GM21825 (cell line): ENCODE measurements at regions not wholly inside any gene's neighbourhood (a gene's known extent, or its start where the extent isn't known, plus 50 kb on each side); places are given as distances from the start of the nearest gene placed in this dataset.
"Not testable (repeated sequence)": the region's sequence is repeated elsewhere in the genome, so short reads cannot be mapped to it uniquely, and the experiment has no call there.

Source experiments
- ATAC-seq: cut with Tn5 transposase; IDR thresholded peaks from one replicate; pipeline ENCODE4 v1.9.1; 2021; ENCODE audit warnings: mild to moderate bottlenecking, moderate library complexity; ENCODE audit not compliant: unreplicated experiment

DNA sequence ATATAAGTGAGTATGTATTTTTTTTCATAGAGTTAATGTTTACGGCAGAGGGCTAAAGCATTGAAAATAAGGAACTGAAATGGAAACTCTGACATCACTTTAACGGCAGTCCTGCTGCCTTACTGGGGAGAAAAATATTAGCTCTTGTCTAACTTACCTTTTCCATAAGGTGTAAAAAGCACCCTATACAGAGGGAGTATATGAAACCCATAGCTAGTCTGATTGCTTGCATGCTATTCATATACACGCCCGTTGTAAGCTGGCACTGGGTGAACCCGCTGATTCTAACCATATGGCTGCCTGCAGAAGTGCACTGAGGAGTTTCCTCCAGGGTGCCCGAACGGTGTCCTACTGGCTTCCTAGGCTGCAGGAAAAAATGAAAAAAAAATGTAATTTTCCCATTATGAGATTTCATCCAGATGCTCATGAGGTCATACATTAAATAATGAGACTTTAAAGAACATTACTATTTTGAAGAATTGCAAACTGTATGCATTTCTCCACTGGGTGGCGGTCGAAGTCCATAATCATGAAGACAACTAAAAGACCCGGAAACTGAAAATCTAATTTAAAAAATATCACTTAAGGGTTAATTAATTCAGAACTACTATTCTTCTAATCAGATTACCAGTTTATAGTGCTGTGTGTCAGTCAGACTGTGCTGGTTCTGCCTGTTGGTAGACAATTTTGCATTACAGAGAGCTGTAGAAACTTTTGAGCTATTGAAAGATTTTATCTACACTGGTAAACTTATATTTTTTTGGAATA is 144.7 kb downstream of the ALX1 start:
- ATAC-seq, result peak; percentile 93

DNA sequence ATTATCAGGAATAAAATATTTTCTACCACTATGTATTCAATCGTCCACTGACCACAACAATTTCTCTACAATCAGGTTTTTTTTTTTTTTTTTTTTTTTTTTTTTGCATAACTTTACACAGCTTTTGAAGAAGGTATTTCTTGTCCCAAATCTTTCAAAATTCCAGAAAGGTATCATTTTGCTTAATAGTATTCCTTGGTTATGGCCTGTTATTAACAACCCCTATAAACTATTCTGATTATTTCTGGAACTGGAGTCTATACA is 145.3 kb downstream of the ALX1 start:
- no peak for ATAC-seq

DNA sequence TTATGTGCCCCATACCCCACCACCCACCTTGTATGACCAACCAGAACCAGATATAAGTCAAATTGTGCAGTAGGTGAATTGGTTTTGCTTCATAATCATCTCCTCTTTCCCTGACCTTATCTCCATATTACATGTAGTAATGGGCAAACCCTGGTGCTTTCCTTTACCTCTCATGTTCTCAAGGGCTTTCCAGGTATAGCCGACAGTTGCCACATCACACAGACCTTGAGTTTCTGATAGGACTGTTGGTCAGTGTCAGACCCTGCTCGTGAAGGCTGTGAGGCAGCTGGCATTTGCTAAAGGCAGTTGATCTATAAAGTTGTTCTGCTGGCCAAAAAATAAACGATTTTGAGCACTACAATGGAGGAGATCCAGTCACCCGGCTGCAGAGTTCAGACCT is 145.9 kb downstream of the ALX1 start:
- no peak for ATAC-seq

DNA sequence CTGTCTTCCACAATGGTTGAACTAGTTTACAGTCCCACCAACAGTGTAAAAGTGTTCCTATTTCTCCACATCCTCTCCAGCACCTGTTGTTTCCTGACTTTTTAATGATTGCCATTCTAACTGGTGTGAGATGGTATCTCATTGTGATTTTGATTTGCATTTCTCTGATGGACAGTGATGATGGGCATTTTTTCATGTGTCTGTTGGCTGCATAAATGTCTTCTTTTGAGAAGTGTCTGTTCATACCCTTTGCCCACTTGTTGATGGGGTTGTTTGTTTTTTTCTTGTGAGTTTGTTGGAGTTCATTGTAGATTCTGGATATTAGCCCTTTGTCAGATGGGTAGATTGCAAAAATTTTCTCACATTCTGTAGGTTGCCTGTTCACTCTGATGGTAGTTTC is 153.1 kb downstream of the ALX1 start:
- not testable (repeated sequence) for ATAC-seq

DNA sequence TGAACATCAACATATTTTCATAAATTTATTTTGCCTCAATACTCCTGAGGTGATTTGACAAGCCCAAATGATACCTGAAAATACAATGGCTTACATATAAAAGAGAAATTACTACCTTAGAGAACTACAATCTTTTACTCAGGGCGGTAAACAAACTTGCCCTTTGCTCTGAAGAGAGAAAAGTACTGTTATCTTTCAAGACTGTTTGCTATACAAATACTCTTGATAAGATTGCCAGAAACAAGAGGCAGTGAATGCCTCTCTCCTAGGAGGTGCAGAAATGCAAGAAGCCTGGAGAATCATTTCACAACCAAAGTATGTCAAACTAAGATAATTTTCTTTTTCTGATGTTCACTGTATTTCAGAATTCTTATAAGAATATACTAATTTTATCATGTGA is 160.3 kb downstream of the ALX1 start:
- no peak for ATAC-seq

DNA sequence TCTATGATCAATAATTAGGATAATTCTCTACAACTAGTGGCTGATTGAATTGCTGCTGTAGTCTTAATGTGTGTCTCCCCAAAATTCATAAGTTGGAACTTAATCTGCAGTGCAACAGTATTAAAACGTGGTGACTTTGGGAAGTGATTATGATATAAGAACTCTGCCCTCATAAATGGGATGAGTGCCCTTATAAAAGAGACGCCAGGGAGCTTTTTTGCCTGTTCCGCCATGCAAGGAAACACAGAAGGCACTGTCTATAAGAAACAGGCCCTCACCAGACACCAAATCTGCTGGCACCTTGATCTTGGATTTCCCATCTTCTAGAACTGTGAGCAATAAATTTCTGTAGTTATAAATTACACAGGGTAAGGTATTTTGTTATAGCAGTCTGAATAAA is 161.0 kb downstream of the ALX1 start:
- no peak for ATAC-seq

DNA sequence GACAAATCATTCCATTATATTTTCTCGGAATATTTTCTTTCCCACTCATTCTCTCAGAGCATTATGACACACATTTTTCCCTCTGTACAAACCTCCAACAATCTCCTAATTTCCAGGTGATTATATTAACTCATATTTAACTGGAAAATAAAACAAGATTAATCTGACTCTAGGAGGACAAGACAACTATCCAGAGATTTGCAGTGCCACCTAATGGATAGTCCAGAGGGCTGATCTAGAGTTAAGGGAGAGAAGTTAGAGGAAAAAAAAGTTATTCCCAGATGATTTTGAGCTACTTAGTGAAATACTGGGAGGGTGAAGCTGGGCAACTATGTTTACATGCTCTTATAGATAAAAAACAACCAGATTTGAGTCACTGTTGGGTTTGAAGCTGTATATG is 161.7 kb downstream of the ALX1 start:
- ATAC-seq, result no peak

DNA sequence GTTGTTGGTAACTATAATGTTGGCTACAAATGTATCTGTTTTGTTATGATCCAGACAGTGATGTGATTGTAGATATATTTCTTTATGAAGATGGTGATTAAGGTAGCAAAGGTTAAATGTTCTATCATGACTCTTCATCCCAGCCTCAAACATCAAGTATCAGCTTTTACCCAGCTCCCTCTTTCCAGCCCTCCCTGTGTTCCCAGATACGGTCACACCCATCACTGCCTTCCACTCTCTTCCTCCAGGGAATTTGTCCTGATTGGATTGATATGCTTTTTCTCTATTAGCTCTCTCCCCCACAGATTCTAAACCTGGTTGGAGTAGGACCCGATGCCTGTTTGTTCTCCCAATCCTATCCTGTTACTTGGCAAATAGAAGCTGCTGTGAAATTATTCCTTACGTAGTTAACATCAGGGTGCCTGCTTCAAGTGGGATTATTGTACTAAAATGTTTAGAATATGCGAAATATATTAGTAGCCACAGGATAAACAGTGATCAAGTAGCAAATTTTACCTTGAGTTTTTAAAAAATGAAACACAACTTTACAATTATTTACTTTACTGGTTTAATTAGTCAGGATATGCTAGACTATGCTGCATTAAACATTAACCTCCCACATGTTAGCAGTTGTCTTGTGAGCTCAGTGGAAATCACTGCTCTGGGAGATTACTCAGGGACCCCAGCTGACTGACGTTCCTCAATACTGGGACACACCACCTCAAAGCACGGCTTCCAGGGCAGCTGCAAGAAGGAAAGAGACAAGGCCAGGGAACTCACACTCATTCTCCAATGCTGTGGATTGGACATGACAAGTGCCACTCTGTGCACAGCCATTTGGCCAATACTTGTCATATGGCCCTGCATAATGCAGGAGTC is 165.3 kb downstream of the ALX1 start:
- no peak for ATAC-seq

DNA sequence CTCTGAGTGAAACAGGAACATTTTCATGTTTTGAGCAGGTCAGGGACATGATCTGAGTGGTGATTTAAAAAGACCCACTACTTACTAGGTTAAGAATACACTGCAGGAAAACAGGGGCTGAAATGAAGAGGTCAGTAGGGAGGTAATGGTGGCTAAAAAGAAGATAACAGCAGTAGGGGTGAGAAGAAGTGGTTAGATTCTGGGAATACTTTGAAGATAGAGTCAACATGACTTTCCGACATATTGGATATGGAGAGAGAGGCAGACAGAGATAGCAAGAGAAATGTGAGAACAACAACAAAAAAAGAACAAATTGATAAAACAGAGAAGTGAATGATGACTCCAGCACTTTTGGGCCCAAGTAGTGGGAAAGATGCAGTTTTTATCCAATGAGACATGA is 168.0 kb downstream of the ALX1 start:
- no peak for ATAC-seq

DNA sequence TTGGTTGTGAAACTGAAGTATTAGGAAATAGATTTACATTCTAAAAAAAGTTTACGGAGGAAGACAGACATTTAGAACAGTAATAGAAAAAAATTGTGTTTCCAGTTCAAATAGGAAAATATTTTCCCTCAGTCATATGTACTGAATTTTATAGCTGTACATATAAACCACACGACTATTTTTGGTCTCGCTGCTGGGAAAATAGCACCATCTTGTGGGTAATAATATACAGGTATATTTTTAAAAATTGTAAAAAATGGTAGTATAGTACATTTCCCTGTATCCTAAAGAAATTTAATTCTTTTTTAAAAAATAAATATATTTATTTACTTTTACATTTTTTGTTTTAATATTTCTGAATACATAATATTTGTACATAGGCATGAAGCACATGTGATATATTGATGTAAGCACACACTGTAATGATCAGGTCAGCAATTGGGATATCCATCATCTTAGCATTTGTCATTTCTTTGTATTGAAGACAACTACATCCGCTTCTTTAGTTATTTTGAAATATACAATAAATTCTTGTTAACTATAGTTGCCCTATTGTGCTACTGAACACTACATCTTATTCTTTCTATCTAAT is 168.6 kb downstream of the ALX1 start:
- ATAC-seq, result no peak

DNA sequence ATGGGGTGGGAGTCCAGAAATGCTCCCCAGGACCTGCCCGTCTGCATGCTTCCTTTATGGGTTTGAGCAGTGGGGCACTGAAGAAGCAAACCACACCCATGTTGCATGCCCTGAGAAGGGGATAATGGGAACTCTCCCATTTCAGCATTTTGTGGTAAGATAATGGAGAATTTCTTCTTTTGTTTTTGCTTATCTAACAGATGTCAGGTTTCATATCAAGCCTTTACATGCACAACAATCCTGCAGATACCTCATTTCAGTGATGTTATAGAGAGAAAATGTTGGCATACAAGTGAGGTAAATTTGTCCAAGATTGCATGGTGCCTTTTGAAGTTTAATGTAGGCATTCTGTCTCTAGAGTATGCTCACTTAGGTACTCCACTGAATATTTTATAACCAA is 177.0 kb downstream of the ALX1 start:
- ATAC-seq, result no peak

DNA sequence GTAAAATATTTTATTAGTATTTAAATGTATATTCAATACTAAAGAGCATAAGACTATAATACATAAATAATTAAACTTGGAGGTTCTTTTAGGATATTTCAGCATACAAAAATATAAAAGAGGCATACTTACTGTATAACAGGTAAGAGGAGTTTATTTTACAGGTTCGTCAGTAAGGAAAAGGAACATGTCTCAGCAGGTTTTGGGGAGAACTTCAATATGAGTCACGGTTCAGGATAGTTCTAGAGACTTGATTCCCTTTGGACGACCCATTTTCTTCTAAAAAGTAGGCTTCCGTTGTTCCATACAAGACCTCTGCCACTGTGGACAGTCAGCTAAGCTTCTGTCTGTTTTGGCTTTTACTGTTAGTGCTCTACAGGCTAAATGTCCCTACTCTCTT is 181.1 kb downstream of the ALX1 start:
- no peak for ATAC-seq

DNA sequence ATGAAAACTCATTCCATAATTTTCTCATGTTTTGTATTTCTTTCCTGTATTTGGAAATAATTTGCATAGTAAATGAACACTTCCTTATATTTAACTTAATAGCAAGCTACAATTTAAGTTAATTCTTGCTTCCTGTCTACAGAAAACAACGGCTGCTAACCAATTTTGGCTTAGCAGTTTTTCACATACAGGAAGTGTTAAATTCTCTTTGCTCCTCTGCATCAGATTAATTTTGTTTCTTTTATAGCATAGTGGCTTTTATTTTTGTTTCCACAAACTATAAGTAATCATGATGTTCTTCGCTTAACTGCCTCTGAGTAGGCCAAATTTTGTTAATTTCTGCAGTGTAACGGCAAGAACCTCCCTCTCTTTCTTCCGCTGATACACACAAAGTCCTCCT is 182.9 kb downstream of the ALX1 start:
- ATAC-seq, result no peak

DNA sequence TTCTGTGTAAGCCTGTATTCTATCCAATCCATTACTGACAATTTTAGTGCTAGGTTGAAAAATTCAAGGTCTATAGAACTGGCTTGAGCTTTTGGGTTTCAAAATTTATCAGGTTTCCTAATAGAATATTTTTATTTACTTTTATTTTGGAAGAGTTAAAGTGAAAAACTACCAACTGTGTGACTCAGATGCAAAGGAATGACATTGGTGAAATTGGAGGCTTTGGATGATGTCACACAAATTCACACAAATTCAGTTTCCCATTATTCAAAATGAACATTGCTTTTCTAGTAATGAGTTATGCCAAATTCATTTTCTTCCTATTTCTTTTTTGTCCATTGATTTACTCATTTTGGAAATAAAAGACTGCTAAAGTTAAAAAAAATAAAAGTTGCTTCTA is 186.9 kb downstream of the ALX1 start:
- no peak for ATAC-seq

DNA sequence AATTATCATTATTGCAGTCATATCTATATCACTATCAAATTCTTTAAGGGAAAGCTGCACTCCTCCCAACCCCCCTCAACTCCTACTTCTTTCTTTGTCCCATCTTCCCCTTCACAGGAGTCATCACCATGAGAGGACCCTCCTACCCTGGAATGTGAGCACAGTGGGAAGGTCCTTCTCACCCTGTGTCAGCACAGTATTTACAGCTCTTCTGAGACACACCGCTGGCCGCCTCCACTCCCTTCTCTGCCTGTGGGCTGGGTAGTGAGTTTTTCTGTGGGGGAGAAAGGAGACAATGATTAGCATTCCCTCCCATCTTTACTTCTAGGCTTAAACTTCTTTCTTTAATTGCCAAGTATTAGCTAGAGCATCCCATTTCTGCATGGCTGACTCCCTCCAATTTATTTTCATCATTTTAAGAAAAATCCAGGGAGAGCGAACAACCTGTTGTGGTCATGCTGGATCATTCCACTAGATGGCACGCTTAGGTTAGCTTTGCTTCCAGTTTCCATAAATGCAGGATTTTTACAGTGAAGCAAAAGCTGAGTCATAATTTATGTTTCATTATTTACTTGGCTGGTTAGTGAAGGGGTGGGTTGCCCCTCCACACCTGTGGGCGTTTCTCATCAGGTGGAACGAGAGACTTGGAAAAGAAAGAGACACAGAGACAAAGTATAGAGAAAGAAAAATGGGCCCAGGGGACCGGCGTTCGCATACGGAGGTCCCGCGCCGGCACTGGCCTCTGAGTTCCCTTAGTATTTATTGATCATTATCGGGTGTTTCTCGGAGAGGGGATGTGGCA is 188.5 kb downstream of the ALX1 start:
- ATAC-seq, result peak; percentile 98

DNA sequence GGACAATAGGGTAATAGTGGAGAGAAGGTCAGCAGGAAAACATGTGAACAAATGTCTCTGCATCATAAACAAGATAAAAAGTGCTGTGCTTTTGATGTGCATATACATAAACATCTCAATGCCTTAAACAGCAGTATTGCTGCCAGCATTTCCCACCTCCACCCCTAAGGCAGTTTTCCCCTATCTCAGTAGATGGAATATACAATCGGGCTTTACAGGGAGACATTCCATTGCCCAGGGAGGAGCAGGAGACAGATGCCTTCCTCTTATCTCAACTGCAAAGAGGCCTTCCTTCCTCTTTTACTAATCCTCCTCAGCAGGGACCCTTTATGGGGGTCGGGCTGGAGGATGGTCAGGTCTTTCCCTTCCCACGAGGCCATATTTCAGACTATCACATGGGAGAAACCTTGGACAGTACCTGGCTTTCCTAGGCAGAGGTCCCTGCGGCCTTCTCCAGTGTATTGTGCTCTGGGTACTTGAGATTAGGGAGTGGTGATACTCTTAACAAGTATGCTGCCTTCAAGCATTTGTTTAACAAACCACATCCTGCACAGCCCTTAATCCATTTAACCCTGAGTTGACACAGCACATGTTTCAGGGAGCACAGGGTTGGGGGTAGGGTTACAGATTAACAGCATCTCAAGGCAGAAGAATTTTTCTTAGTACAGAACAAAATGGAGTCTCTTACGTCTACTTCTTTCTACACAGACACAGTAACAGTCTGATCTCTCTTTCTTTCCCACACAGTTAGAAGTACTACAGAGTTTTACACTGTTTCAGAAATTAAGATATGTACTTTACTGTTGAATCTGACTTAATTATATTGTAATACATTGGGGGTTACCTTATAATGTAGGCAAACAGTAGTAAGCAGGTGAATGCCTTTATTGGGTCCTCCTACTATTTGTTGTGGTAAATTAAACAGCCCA is 189.4 kb downstream of the ALX1 start:
- not testable (repeated sequence) for ATAC-seq

DNA sequence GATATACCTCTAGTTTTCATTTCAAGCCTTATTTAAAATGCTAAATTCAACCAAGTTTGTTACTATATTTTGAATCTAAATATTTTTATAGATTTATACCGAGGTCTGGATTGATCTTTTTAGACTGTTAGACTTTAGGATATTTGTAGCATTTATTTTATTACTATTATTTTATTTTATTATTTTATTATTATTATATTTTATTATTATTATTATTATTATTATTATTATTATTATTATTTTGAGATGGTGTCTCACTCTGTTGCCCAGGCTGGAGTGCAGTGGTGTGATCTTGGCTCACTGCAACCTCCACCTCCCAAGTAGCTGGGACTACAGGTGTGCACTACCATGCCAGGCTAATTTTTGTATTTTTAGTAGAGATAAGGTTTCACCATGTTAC is 195.3 kb downstream of the ALX1 start:
- not testable (repeated sequence) for ATAC-seq

DNA sequence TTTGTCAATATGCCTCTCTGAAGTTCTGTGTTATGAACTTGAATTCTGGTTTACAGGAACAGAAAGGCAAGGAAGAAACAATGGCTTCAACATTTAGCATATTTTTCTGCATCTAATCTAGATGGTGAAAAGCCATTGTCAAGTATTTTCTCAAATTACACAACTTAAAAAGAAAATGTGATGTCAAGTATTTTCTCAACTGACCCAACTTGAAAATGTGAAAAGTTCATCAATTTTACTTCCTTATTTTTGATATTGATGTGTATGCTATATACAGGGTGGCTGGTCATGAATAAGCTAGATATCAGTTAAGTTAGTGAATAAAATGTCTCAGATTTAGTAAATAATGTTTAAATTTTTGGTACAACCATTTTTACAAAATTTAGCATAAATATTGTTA is 196.7 kb downstream of the ALX1 start:
- ATAC-seq, result no peak

DNA sequence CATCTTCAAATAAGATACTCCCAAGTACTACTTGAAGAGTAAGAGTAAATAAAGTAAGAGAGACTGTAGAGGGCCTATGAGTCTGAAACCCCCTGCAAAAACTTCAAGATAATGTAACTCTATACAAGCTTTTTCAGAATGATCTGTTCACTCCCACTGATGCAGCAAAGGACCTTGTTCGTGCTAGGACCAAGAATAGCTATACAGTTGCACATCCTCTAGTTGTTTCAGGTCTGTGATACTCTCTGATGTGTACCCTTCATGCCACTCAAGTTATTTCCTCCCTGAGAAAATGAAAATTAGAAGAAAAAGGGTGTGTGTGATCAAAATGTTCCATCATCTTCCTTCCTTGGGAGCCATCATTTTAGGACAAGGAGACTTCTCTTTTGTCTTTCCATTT is 204.4 kb downstream of the ALX1 start:
- ATAC-seq, result peak; percentile 94

DNA sequence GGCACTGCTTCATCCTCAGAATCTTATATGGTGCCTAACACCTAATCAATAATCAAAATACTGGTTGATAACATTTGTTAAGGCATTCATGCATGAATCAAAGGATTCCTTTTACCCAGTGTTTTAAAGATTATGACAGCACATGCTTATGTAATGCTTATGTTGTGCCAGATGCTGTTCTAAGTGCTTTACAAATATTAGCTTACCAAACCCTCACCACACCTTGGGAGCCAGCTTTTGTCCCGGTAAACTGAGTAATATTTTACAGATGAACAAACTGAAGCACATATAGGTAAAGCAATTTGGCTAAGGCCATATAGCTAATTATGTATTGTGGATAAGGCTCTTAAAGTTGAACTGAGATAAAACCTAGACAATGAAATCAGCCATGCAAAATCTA is 209.2 kb downstream of the ALX1 start:
- no peak for ATAC-seq
